ENCODE measurements at regions not wholly inside any gene's neighbourhood (a gene's known extent, or its start where the extent isn't known, plus 50 kb on each side); places are given as distances from the start of the nearest gene placed in this dataset.

DNA sequence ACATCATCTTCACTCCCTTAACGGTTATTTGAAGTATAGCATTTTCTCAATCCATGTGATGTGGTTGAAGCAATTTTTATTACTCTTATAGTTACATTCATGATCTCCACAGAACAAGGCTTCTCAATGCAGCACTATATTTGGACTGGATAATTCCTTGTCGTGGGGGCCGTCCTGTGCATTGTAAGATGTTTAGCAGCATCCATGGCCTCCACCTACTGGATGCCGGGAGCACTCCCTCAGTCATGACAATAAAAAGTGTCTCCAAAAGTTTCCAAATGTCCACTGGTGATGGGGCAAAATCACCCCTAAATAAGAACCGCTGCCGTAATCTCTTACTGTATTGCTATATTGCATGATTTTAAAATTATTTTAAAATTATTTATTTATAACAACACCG is 110.6 kb upstream of the DDX18 start:
- H3K79me1 ChIP-seq (ENCODE audit: low read depth, low read length) = no peaks in the 10 kb centered on the region
- ChIA-PET POLR2A (ENCODE audit: partially characterized antibody) (no interaction called here), CTCF (ENCODE audit: partially characterized antibody) (interaction anchor here (0.6 to 2.1 kb wide), 9 partner anchors 9 to 237 kb away, joined by 3 to 6 read pairs (median 4); no protein-coding TSS in a partner anchor)
- H2BK120ac ChIP-seq (replicated peaks; ENCODE audit: low read depth, low read length) = no peak overlapping the region
- H2BK12ac ChIP-seq (ENCODE audit: low read depth, low read length) = no peak overlapping the region
- H2BK15ac ChIP-seq (ENCODE audit: low read length) = no peak overlapping the region
- no peak overlapping the region for H3K14ac ChIP-seq (ENCODE audit: insufficient read length)
- H4K20me1 ChIP-seq (replicated peaks in 1 of 2; ENCODE audit: control insufficient read depth in 1 of 2, insufficient read depth in 2 of 2, low read length in 2 of 2) = no peaks in the 10 kb centered on the region
- H2BK5ac ChIP-seq (ENCODE audit: low read depth, low read length) = no peak overlapping the region
- H3K27ac ChIP-seq (ENCODE audit: low read depth, low read length) = no peak overlapping the region
- no peak overlapping the region for H2AFZ ChIP-seq (ENCODE audit: low read length)
- H3K79me2 ChIP-seq (ENCODE audit: control insufficient read depth in 1 of 2, insufficient read depth in 2 of 2, low read length in 2 of 2) = no peaks in the 10 kb centered on the region
- 89% methylated on average over 7 of the region's 7 CpGs; no CpG with 5 or more reads in 1 of the 2 experiments for WGBS, 2 experiments (ENCODE audit: extremely low coverage in 1 of 2, insufficient coverage in 1 of 2, insufficient read length in 1 of 2, insufficient replicate concordance in 2 of 2, low coverage in 1 of 2, low lambda C conversion rate in 2 of 2, missing lambda C conversion rate in 1 of 2)
- no peak overlapping the region for H2AK5ac ChIP-seq (ENCODE audit: low read depth, low read length)
- no peak overlapping the region for H3K18ac ChIP-seq (ENCODE audit: extremely low read depth, low read length)
- no peaks in the 10 kb centered on the region for H3K4me1 ChIP-seq (replicated peaks in 1 of 4; ENCODE audit: control insufficient read depth in 3 of 4, insufficient read depth in 4 of 4, low read length in 3 of 4)
- no peak overlapping the region for H3K4me2 ChIP-seq (ENCODE audit: insufficient read depth in 1 of 2, low read depth in 2 of 2, low read length in 2 of 2)
- FAIRE-seq (no peak), DNase-seq (ENCODE audit: low read depth in 1 of 2, low spot score in 2 of 2) (no peak)
- H3K27me3 ChIP-seq (replicated peaks in 1 of 4; ENCODE audit: control insufficient read depth in 3 of 4, extremely low read depth in 1 of 4, insufficient read depth in 3 of 4, low read length in 3 of 4) = no peaks in the 10 kb centered on the region
- no peak overlapping the region for H3K4ac ChIP-seq (replicated peaks; ENCODE audit: insufficient read length, low read depth, low read length)
- no peak overlapping the region for H3K4me3 ChIP-seq (ENCODE audit: extremely low read depth in 1 of 4, insufficient read depth in 2 of 4, low read depth in 3 of 4, low read length in 4 of 4)
- H2BK20ac ChIP-seq (ENCODE audit: low read length) = no peak overlapping the region
- peak; percentile 40 to 53; a peak in 3 of 4 replicates for TF ChIP-seq RAD21 (IDR thresholded peaks at IDR 0.05 in 1 of 2, conservative IDR thresholded peaks at IDR 0.05 in 1 of 2; ENCODE audit: low read depth in 2 of 2, low read length in 2 of 2)
- TF ChIP-seq, protein P1, sequence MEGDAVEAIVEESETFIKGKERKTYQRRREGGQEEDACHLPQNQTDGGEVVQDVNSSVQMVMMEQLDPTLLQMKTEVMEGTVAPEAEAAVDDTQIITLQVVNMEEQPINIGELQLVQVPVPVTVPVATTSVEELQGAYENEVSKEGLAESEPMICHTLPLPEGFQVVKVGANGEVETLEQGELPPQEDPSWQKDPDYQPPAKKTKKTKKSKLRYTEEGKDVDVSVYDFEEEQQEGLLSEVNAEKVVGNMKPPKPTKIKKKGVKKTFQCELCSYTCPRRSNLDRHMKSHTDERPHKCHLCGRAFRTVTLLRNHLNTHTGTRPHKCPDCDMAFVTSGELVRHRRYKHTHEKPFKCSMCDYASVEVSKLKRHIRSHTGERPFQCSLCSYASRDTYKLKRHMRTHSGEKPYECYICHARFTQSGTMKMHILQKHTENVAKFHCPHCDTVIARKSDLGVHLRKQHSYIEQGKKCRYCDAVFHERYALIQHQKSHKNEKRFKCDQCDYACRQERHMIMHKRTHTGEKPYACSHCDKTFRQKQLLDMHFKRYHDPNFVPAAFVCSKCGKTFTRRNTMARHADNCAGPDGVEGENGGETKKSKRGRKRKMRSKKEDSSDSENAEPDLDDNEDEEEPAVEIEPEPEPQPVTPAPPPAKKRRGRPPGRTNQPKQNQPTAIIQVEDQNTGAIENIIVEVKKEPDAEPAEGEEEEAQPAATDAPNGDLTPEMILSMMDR (IDR thresholded peaks at IDR 0.05; ENCODE audit: control extremely low read depth in 1 of 3, insufficient read depth in 1 of 3, low read depth in 1 of 3, low read length in 3 of 3) = peak in 2 of 3 experiments; percentile 24 to 33; a peak in 3 of 4 replicates
- TF ChIP-seq POU5F1 (IDR thresholded peaks at IDR 0.05; ENCODE audit: low read depth, low read length) = no peak
- H3K36me3 ChIP-seq (ENCODE audit: control insufficient read depth in 2 of 4, insufficient read depth in 4 of 4, low read length in 3 of 4) = no peaks in the 10 kb centered on the region
- no peak overlapping the region for H4K8ac ChIP-seq (ENCODE audit: extremely low read depth, insufficient read depth, low read length)
- H4K5ac ChIP-seq (ENCODE audit: insufficient read length, low read depth, low read length) = no peak overlapping the region
- no peak overlapping the region for H3K9ac ChIP-seq (replicated peaks in 1 of 4; ENCODE audit: extremely low read depth in 1 of 4, low read depth in 3 of 4, low read length in 3 of 4)
- H3K23ac ChIP-seq (ENCODE audit: insufficient read length) = no peak overlapping the region
- H3K23me2 ChIP-seq (ENCODE audit: low read depth, low read length) = no peaks in the 10 kb centered on the region
- no peak overlapping the region for H3K56ac ChIP-seq (replicated peaks; ENCODE audit: insufficient read length, low read depth, low read length)
- no peaks in the 10 kb centered on the region for H3K9me3 ChIP-seq (ENCODE audit: insufficient read depth in 2 of 2, low read depth in 1 of 2, low read length in 1 of 2)
- H4K91ac ChIP-seq (replicated peaks; ENCODE audit: insufficient read length, low read length) = no peak overlapping the region
